ENCODE measurements at regions not wholly inside any gene's neighbourhood (a gene's known extent, or its start where the extent isn't known, plus 50 kb on each side); places are given as distances from the start of the nearest gene placed in this dataset.

DNA sequence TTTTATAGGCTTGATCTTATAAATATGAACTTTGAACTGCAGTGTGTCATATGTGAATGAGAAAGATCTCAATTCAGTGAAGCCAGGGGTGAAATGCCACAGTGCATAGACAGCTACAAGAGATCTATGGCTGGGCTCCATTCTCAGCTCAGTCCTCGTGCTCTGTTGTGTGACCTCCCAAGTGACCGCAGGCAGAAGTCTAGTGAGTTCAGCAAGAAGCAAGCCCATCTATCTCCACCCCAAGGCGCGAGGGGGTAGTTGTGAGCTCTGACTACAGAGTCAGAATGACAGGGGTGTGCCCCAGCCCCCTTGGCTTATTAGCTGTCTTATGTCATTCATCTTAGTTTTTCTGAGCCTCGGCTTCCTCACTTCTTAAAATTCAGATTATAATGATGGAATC lies 378.3 kb downstream of the FBXW7 start:
- no peaks in the 10 kb centered on the region for H3K27me3 ChIP-seq
- intact Hi-C loops (cut with DNase I): no loop called here
- TF ChIP-seq POLR2A (IDR thresholded peaks at IDR 0.05): no peak
- TF ChIP-seq, protein P1, sequence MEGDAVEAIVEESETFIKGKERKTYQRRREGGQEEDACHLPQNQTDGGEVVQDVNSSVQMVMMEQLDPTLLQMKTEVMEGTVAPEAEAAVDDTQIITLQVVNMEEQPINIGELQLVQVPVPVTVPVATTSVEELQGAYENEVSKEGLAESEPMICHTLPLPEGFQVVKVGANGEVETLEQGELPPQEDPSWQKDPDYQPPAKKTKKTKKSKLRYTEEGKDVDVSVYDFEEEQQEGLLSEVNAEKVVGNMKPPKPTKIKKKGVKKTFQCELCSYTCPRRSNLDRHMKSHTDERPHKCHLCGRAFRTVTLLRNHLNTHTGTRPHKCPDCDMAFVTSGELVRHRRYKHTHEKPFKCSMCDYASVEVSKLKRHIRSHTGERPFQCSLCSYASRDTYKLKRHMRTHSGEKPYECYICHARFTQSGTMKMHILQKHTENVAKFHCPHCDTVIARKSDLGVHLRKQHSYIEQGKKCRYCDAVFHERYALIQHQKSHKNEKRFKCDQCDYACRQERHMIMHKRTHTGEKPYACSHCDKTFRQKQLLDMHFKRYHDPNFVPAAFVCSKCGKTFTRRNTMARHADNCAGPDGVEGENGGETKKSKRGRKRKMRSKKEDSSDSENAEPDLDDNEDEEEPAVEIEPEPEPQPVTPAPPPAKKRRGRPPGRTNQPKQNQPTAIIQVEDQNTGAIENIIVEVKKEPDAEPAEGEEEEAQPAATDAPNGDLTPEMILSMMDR (IDR thresholded peaks at IDR 0.05): no peak
- no peak for DNase-seq
- no peak overlapping the region for H3K27ac ChIP-seq
- 87 to 91% methylated on average over 5 of the region's 5 CpGs for WGBS, 2 donors
- peaks cover 0 to 18% (median 3%) of the 10 kb centered on the region in 3 donors for H3K4me1 ChIP-seq
- no peaks in the 10 kb centered on the region for H3K36me3 ChIP-seq
- no peaks in the 10 kb centered on the region for H3K9me3 ChIP-seq
- no peak overlapping the region for H3K4me3 ChIP-seq

DNA sequence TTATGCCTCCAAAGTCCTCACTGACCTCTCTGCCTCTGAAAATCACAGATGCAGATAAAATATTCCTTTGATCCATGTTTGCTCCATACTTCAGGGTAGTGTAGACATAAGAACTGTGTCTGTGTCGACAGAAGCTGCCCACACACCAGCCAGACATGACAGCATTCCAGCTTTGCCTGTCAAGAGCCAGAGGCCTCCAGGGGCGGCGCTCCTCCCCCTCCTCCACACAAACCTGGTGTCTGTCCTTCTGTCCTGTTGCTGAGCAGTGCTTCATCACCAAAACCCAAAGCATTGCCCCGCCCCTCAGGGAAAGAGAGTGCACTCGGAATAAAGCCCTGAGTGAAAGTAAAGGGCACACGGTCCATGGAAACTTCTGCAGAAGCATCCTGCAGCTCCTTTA lies 379.4 kb downstream of the FBXW7 start:
- Histone ChIP-seq H3K27me3 (no peaks in the 10 kb centered on the region), H3K4me1 (peaks cover 0 to 10% (median 0%) of the 10 kb centered on the region in 3 donors), H3K9me3 (no peaks in the 10 kb centered on the region), H3K27ac (no peak overlapping the region), H3K36me3 (no peaks in the 10 kb centered on the region), H3K4me3 (no peak overlapping the region)
- intact Hi-C loops (cut with DNase I): no loop called here
- no peak for DNase-seq
- WGBS, 2 donors: 80 to 94% methylated on average over 1 to 3 of the region's 6 CpGs
- no peak for TF ChIP-seq POLR2A (IDR thresholded peaks at IDR 0.05)
- TF ChIP-seq, protein P1 (IDR thresholded peaks at IDR 0.05): no peak

DNA sequence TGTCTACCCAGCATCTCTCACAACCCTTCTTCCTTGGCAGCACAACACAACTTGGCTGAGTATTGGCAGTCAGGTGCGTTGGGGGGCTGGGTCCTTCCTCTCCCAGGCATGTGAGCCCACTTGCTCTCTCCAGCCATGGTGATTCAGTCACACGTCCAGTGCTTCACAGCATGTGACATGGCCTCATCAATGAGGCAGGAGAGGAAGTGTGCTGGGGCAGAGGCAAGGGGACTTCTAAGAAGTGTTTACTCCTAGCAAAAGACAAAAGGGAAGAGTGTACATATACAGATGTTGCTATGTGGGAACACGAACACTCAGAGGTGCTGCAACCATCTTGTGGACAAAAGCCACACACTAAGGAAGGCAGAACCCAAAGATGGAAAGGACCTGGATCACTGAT lies 380.8 kb downstream of the FBXW7 start:
- no peak for TF ChIP-seq POLR2A (IDR thresholded peaks at IDR 0.05)
- TF ChIP-seq, protein P1 (IDR thresholded peaks at IDR 0.05): no peak
- H3K9me3 ChIP-seq: no peaks in the 10 kb centered on the region
- 73 to 88% methylated on average over 3 of the region's 3 CpGs for WGBS, 2 donors
- H3K27ac ChIP-seq: no peak overlapping the region
- H3K4me1 ChIP-seq: peaks cover 0 to 2% (median 0%) of the 10 kb centered on the region in 3 donors
- intact Hi-C loops (cut with DNase I): no loop called here
- no peaks in the 10 kb centered on the region for H3K36me3 ChIP-seq
- H3K4me3 ChIP-seq: no peak overlapping the region
- DNase-seq: no peak
- H3K27me3 ChIP-seq: no peaks in the 10 kb centered on the region

DNA sequence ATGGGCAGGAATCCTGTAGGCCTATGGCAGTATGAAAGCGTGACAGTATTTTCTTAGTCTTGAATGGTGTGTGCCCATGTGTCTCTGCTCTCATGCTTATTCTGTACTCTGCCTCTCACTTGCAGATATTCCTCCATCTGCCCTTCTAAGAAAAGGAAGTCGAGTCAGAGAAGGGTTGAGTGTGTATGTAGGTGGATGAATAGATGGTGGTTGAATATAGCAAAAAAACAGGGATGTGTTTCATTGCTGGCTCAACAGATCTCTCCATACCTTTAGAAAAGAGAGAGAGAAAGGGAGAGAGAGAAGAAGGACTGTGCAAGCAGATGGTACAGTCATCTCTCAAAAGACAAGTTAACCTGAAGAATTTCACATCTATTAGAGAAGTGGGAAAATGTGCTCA lies 381.5 kb downstream of the FBXW7 start:
- 92% methylated on average over 2 of the region's 2 CpGs for WGBS, 2 donors
- Histone ChIP-seq H3K27ac (no peak overlapping the region), H3K4me3 (no peak overlapping the region), H3K27me3 (no peaks in the 10 kb centered on the region), H3K4me1 (no peaks in the 10 kb centered on the region), H3K9me3 (no peaks in the 10 kb centered on the region), H3K36me3 (no peaks in the 10 kb centered on the region)
- TF ChIP-seq POLR2A (IDR thresholded peaks at IDR 0.05): no peak
- TF ChIP-seq, protein P1 (IDR thresholded peaks at IDR 0.05): no peak
- DNase-seq: no peak
- intact Hi-C loops (cut with DNase I): no loop called here

DNA sequence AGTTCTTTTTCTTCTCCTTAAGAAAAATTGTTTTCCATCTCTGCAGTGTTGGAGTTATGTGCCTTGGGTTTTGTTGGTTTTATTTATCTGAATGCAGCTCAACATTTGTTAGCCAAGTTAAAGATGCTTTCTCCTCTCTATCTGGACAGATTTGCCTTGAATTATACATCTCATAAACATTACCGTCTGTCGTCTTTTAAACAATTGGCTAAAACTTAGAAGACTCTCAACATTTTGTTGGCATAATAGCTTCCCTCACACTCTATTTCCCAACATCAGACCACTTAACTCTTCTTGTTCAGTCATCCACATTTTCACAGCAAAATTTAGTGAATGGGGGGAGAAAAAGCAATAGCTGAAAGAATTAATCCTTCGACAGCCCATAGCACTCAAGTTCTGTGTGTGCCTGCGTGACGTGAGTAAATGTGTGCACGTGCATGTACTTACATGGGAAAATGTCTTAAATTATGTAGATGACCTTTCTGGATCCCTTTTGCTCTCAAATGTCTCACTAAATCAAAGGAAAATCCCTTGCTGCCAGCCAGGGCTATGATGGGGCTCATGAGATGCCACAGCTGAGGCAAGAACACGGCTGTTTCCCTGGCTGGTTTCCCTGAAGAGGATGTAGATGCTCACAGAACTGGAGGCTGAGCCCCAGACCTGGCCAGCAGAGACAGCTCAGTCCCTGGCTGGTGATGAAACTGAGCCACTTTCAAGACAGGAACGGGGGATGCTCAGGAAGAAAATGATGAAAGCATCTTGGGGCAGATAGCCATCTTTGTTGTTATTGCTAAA lies 382.2 kb downstream of the FBXW7 start:
- intact Hi-C loops (cut with DNase I): no loop called here
- 55 to 74% methylated on average over 7 to 8 of the region's 8 CpGs for WGBS, 2 donors

More for the DNA sequence above, 382.2 kb downstream of the FBXW7 start:
- no peaks in the 10 kb centered on the region for H3K27me3 ChIP-seq
- no peaks in the 10 kb centered on the region for H3K9me3 ChIP-seq
- DNase-seq: no peak
- no peak for TF ChIP-seq POLR2A (IDR thresholded peaks at IDR 0.05)
- no peaks in the 10 kb centered on the region for H3K36me3 ChIP-seq
- no peak overlapping the region for H3K27ac ChIP-seq
- no peak overlapping the region for H3K4me3 ChIP-seq
- no peaks in the 10 kb centered on the region for H3K4me1 ChIP-seq

All from esophagus squamous epithelium (tissue), 5 donors.